ENCODE measurements at regions not wholly inside any gene's neighbourhood (a gene's known extent, or its start where the extent isn't known, plus 50 kb on each side); places are given as distances from the start of the nearest gene placed in this dataset.

- no peak for DNase-seq
- no peaks in the 10 kb centered on the region for H3K9me3 ChIP-seq (ENCODE audit: low read depth)
- H3K4me2 ChIP-seq (ENCODE audit: unreplicated experiment) = no peak overlapping the region
- WGBS, 2 experiments (ENCODE audit: low coverage in 1 of 2, low lambda C conversion rate in 2 of 2, missing lambda C conversion rate in 2 of 2) = 10 to 17% methylated on average over 5 of the region's 5 CpGs
- no peaks in the 10 kb centered on the region for H3K4me1 ChIP-seq (ENCODE audit: insufficient read depth)
- no peak overlapping the region for H3K27ac ChIP-seq
- no peaks in the 10 kb centered on the region for H3F3A ChIP-seq (ENCODE audit: insufficient read depth)
- H3K9me2 ChIP-seq (ENCODE audit: insufficient read depth) = no peaks in the 10 kb centered on the region
- no peaks in the 10 kb centered on the region for H3K79me2 ChIP-seq (ENCODE audit: insufficient read depth)
- H3K4me3 ChIP-seq = no peak overlapping the region
- in situ Hi-C loops (cut with MboI) = no loop called here
- no peaks in the 10 kb centered on the region for H3K36me3 ChIP-seq (ENCODE audit: low read depth)
- no peak for TF ChIP-seq EZH2phosphoT487 (IDR thresholded peaks at IDR 0.05; ENCODE audit: insufficient read depth, low read depth)
- TF ChIP-seq EZH2 (IDR thresholded peaks at IDR 0.05; ENCODE audit: insufficient read depth, poor library complexity, severe bottlenecking) = no peak
- H3K9ac ChIP-seq = no peak overlapping the region
- no peak overlapping the region for H2AFZ ChIP-seq
- no peaks in the 10 kb centered on the region for H4K20me1 ChIP-seq (ENCODE audit: insufficient read depth)
- no peaks in the 10 kb centered on the region for H3K27me3 ChIP-seq (replicated peaks; ENCODE audit: insufficient read depth)
Observed at GRCh38 chr6:98295515-98296175, 538.7 kb upstream of the POU3F2 start.

GRCh38 chr6:98308564-98308963 lies 525.8 kb upstream of the POU3F2 start:
- no peak for TF ChIP-seq EZH2 (IDR thresholded peaks at IDR 0.05; ENCODE audit: insufficient read depth, poor library complexity, severe bottlenecking)
- no peak for TF ChIP-seq EZH2phosphoT487 (IDR thresholded peaks at IDR 0.05; ENCODE audit: insufficient read depth, low read depth)
- DNase-seq = no peak
- Histone ChIP-seq H3F3A (ENCODE audit: insufficient read depth) (no peaks in the 10 kb centered on the region), H3K9ac (no peak overlapping the region), H4K20me1 (ENCODE audit: insufficient read depth) (no peaks in the 10 kb centered on the region), H3K27ac (no peak overlapping the region), H3K9me3 (ENCODE audit: low read depth) (no peaks in the 10 kb centered on the region), H3K4me1 (ENCODE audit: insufficient read depth) (no peaks in the 10 kb centered on the region), H3K9me2 (ENCODE audit: insufficient read depth) (no peaks in the 10 kb centered on the region), H3K4me2 (ENCODE audit: unreplicated experiment) (no peak overlapping the region), H3K4me3 (no peak overlapping the region), H2AFZ (no peak overlapping the region), H3K79me2 (ENCODE audit: insufficient read depth) (no peaks in the 10 kb centered on the region), H3K27me3 (replicated peaks; ENCODE audit: insufficient read depth) (no peaks in the 10 kb centered on the region), H3K36me3 (ENCODE audit: low read depth) (no peaks in the 10 kb centered on the region)
- in situ Hi-C loops (cut with MboI) = no loop called here
- WGBS, 2 experiments (ENCODE audit: low coverage in 1 of 2, low lambda C conversion rate in 2 of 2, missing lambda C conversion rate in 2 of 2) = 26 to 27% methylated on average over 4 of the region's 4 CpGs

- no peaks in the 10 kb centered on the region for H3K9me3 ChIP-seq (ENCODE audit: low read depth)
- TF ChIP-seq EZH2 (IDR thresholded peaks at IDR 0.05; ENCODE audit: insufficient read depth, poor library complexity, severe bottlenecking) (no peak), EZH2phosphoT487 (IDR thresholded peaks at IDR 0.05; ENCODE audit: insufficient read depth, low read depth) (no peak)
- H3K27me3 ChIP-seq (replicated peaks; ENCODE audit: insufficient read depth) = no peaks in the 10 kb centered on the region
- no peaks in the 10 kb centered on the region; the same call in 1 of the 2 replicates for H4K20me1 ChIP-seq (ENCODE audit: insufficient read depth)
- no peak overlapping the region for H2AFZ ChIP-seq
- no peak overlapping the region for H3K9ac ChIP-seq
- H3K9me2 ChIP-seq (ENCODE audit: insufficient read depth) = no peaks in the 10 kb centered on the region
- H3K4me3 ChIP-seq = no peak overlapping the region
- no peak overlapping the region for H3K27ac ChIP-seq
- WGBS, 2 experiments (ENCODE audit: low coverage in 1 of 2, low lambda C conversion rate in 2 of 2, missing lambda C conversion rate in 2 of 2) = 14 to 21% methylated on average over 5 of the region's 5 CpGs
- H3K4me2 ChIP-seq (ENCODE audit: unreplicated experiment) = no peak overlapping the region
- H3K4me1 ChIP-seq (ENCODE audit: insufficient read depth) = no peaks in the 10 kb centered on the region
- in situ Hi-C loops (cut with MboI) = no loop called here
- H3F3A ChIP-seq (ENCODE audit: insufficient read depth) = no peaks in the 10 kb centered on the region
- DNase-seq = no peak
- H3K79me2 ChIP-seq (ENCODE audit: insufficient read depth) = no peaks in the 10 kb centered on the region
- H3K36me3 ChIP-seq (ENCODE audit: low read depth) = no peaks in the 10 kb centered on the region
Observed at GRCh38 chr6:98310443-98310842, 523.9 kb upstream of the POU3F2 start.

GRCh38 chr6:98323605-98324004 lies 510.8 kb upstream of the POU3F2 start:
- no peak for DNase-seq
- H3K36me3 ChIP-seq (ENCODE audit: low read depth) = no peaks in the 10 kb centered on the region
- H3K27me3 ChIP-seq (replicated peaks; ENCODE audit: insufficient read depth) = no peaks in the 10 kb centered on the region
- H2AFZ ChIP-seq = no peak overlapping the region
- H3K4me2 ChIP-seq (ENCODE audit: unreplicated experiment) = no peak overlapping the region
- WGBS, 2 experiments (ENCODE audit: low coverage in 1 of 2, low lambda C conversion rate in 2 of 2, missing lambda C conversion rate in 2 of 2) = 23 to 29% methylated on average over 3 of the region's 3 CpGs
- no peaks in the 10 kb centered on the region for H3K9me2 ChIP-seq (ENCODE audit: insufficient read depth)
- H3K4me3 ChIP-seq = no peak overlapping the region
- H3K79me2 ChIP-seq (ENCODE audit: insufficient read depth) = no peaks in the 10 kb centered on the region
- H3K4me1 ChIP-seq (ENCODE audit: insufficient read depth) = no peaks in the 10 kb centered on the region
- H3K27ac ChIP-seq = no peak overlapping the region
- H3F3A ChIP-seq (ENCODE audit: insufficient read depth) = no peaks in the 10 kb centered on the region
- H4K20me1 ChIP-seq (ENCODE audit: insufficient read depth) = no peaks in the 10 kb centered on the region
- H3K9ac ChIP-seq = no peak overlapping the region
- TF ChIP-seq EZH2phosphoT487 (IDR thresholded peaks at IDR 0.05; ENCODE audit: insufficient read depth, low read depth) (no peak), EZH2 (IDR thresholded peaks at IDR 0.05; ENCODE audit: insufficient read depth, poor library complexity, severe bottlenecking) (no peak)
- in situ Hi-C loops (cut with MboI) = no loop called here
- H3K9me3 ChIP-seq (ENCODE audit: low read depth) = no peaks in the 10 kb centered on the region

All from GM23248 (cell line).